ENCODE measurements at regions not wholly inside any gene's neighbourhood (a gene's known extent, or its start where the extent isn't known, plus 50 kb on each side); places are given as distances from the start of the nearest gene placed in this dataset.

DNA sequence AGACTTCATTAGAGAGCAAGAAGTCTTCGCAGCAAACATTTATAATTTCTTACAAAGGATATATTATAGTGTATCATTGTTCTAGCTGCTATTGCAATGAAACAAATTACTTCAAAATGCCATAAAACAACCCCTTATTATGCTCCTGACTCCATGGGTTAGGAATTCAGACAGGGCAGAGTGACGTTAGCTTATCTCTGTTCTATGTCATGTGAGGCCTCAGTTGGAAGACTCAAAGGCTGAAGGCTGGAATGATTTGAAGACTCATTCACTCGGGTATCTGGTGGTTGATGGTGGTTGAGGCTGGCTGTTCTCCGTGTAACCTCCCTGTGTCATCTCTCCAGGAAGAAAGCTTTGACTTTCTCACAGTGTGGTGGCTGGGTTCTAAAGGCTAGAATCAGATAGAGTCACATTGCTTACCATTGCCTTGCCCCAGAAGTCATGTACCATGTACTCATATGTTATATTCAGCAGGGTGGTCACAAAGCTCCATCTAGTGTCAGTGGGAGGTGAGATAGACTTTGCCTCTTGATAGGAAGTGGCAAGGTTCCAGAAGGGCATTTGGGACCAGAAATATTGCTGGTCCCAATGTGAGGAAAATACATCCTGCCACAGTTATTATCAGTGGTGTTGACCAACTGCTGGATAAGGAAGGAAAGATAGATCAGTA lies 226.9 kb downstream of the TMEM38B start:
- DNase-seq: no peak

DNA sequence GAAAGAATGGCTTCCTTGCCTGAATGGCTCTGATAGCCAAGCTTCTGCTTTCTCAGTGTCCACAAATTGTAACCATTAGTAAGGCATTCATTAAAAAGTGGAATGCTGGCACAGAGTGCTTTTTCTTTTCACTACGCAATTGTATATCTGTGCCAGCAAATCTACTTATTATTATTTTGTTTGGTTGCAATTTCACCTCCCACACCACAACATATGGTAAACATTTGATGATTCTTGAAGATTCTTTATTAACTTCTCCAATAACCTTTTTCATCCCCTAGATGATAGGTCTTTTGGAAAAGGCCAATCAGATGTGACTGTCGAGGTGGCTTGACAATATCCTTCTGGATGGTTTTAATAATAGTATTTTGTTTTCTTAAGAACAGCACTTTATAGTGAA lies 234.1 kb downstream of the TMEM38B start:
- no peak for DNase-seq

DNA sequence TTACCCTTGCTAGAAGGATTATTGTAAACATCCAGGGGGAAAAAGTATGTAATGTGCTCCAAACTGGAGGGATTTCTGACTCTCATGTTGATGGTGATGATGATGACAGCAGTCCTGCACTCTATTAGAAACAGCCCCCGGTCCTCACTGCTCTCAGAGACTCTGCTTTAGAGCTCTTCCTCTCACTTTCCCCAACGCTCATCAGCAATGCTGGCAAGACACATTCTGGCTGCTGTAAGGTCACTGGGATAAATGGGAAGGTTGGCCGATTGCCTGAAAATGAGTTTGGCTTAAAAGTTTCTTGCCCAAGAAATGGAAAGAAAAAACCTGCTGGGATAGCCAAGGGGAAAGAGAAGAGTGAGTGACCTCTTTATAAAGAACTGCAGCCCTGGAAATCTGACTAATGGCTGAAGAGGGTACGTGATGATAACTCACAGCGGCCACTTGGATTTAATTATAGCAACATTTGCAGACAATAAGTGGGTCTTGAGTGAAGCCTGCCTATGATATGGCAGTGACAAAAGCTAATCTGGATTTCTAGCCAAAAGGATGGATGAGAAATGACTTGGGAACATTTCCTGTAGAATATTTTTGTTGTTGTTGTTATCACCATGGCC lies 235.8 kb downstream of the TMEM38B start:
- DNase-seq: no peak

DNA sequence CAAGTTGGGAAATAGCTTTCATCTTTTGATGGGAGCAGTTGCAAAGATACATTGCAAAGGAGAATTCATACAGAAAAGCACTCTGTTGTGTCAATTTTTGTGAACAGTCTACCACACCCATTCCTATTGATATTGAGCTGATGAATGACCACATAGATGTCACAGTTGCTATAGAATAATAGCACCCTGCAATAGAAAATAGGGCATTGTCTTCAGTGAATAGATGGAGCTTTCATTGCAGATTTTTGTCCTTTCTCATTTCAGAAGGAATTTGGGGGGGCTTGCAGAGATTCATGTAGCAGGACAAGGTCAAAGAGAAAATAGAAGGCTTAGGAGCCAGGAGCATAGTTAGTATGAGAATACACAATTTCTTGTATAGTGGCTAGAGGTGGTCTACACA lies 237.9 kb downstream of the TMEM38B start:
- DNase-seq: no peak

DNA sequence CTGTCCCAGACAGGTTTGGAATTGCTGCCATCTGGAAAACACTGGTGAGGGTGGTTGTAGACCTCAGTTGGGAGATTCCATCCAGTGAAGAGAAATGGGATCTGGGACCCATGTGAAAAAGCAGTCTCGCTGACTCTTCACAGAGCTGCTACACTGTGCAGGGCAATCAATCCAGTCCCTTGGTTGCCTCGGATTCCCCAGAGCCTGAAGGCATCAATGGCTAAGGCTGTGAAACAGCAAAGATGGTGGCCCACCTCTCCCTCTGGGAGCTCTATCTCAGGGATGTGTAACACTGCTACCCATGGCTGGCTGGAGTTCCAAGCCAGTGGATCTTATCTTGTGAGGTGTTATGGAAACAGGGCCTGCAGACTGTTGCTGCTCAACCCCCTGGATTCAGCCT lies 256.1 kb downstream of the TMEM38B start:
- DNase-seq: no peak

DNA sequence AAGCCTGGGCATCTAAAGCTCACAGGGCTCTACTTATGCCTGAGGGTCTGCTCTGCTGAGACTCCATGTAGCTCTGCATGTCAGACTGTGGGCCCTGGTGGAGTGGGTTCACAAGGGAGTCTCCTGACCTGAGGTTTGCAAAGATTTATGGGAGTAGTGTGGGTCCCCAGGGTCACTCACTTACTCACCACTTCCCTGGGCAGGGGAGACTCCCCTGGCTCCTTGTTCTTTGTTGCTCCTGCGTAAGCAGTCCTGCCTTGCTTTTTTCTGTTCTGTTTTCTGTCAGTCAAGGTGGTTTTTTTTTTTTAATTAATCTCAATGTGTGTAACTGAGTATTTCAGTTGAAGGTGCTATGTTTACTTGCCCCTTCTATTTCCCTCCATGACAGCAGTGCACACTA lies 256.6 kb downstream of the TMEM38B start:
- DNase-seq: no peak

DNA sequence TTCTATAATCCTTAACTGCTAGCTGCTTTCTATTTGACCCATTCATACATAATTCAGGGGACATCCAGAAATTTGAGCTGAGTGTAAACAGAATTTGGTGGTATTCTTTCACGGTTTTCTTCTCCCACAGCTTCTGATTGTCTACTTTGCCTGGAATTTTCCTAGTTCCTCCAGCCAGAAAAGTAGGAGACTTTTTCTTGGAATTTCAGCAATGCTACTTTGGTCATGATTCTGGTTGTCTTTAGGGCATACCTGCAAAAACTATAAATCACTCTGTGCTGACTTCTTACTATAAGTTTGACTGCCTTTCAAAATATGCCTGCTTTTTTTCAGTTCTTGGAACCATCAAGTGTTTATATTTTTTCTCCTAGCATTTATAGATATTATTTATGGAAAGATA lies 260.2 kb downstream of the TMEM38B start:
- DNase-seq: no peak

DNA sequence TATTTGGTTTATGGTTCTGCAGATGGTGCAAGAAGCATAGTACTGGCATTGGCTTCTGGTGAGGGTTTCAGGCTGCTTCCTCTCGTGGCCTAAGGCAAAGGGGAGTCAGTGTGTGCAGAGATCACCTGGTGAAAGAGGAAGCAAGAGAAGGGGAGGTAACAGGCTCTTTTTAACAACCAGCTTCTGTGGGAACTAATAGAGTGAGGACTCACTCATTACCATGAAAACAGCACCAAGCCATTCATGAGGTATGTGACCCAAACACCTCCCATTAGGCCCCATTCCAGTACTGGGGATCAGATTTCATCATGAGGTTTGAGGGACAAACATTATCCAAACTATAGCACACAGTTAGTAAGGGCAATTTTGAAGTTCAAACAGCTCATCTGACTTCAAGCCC lies 263.5 kb downstream of the TMEM38B start:
- no peak for DNase-seq

DNA sequence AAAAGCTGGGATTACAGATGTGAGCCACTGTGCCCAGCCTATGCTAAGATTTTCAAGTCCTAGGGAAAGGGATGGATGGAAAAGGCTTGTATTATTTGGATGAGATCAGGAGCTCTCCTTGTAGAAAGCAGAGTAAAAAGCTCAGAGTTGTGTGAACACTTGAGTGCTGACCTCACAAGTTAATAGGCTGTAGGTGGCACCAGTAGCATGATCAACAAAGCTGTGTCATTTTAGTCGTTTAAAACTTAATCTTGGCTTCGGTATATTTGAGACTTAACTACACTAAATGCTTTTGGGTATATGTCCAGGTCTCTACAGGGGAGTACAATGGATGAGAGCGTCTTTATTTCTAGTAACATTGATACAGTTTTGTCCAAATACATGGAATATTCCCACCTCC lies 264.2 kb downstream of the TMEM38B start:
- DNase-seq: no peak

DNA sequence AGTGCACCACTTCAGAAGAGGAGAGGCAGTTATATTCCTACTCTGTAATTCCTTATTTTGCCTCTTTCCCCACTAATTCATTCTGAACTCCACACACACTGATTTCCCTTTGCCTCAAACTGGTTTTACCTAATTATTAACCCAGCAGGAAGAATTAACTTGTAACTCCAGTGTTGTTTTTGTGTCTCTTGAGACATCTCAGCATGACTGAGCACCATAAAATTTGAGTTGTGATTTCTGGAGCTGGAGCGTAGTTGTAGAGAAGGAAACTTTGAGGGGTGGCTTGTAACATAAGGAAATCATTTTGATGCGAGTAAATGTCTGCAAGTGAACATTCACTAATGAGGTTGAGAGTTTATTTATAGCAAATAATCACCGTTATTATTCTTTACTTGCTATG lies 265.2 kb downstream of the TMEM38B start:
- DNase-seq: no peak

DNA sequence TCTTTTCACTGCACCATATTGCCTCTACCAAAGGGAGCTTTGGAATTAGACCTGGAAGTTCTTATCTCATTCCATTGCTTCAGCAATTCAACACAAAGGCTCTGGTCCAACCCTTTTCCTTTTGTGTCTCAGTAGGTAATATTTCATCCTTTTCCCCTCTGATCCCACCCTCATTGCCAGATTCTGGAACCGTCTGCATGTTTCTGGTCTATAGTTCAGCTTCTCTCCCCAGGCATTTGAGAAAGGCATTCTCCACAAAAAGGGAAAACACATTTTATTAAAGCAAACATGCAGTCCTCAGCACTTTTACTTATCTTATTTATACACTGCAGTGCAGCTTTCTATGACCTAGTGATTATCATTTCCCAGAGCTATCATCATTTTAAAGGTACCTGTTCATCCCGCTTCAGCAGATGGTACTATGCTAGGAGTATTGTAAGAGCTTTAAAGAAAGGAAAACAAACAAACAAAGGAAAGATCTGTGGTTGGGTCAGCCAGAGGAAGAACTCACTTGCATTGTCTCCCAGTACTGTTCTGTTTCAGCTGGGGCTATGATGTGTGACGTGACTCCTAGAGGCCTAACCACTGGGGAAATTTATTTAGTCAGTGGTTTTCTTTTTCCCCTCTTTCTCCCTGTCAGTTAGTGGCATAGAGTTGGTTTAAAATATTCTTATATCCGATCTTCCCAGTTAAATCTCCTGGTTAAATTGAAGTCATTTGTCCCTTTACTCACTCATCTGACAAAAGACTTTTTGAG lies 269.2 kb downstream of the TMEM38B start:
- no peak for DNase-seq

DNA sequence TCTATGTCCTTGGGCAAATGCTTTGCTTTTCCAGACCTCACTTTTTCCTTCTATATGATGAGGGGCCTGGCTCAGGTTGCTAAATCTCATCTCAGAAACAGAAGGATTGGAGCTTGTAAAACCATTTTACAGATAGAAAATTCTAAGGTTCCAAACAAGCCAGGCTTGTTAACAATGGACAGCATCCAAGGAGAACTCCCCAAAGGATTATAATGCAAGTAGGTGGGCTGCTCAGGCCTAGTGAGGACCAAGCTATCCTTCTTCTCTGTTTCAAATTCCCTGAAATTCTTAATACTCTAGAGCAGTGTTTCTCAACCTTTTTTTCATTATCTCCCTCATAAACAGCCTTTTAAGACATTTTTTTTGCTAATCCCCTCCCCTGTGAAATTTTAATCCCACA lies 269.8 kb downstream of the TMEM38B start:
- DNase-seq: no peak

DNA sequence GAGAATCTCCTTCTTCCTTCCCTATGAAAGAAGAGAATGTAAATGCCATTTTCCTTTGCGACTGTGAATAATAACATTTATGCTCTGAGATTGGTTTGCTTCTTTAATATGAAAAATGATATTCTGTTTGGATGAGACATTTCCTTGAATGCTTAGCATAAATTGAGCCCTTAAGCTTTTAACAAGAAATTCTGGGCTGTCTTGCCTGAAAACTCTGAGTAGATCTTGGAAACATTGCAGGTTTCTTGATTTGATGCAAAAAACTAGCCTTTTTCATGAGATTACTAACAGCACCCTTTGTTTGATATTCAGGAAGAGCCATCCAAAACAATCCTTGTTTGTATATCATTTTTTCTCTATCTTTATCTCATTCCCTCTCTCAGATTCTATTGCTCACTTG lies 272.5 kb downstream of the TMEM38B start:
- DNase-seq: no peak

DNA sequence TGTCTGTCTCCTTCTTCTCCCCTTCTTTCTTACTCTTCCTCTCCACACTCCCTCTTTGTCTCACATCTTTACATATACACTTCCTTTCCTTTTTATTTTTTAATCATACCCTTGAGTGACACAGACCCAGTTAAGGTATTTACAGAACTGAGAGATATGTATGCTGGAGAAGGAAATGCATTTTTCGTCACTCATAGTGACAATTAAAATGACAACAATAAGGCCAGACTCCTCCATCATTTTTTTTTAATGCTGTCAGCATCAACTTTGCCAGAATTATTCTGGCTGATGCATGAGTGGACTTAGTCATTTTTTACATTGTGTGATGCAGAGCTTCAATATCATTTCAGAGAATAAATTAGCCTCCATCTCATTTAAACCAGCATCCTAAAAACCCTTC lies 272.9 kb downstream of the TMEM38B start:
- DNase-seq: no peak

DNA sequence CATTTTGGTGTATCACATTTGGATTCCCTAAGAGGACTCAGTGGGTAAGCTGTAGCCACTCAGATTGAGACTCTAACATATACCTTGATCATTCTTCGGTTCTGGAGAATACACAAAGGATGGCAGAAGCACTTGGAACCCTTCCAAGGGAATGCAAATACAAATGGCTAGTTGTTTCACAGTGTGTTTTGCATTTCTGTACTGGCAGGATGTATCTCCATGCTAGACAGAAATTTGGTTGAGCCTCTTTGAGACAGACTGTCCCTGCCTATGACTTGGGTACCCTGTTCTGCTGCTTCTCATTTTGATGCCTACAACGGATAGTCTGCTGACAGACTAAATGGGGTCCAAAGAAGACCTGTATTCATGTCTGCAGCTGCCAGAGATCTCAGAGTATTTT lies 273.5 kb downstream of the TMEM38B start:
- DNase-seq: no peak

DNA sequence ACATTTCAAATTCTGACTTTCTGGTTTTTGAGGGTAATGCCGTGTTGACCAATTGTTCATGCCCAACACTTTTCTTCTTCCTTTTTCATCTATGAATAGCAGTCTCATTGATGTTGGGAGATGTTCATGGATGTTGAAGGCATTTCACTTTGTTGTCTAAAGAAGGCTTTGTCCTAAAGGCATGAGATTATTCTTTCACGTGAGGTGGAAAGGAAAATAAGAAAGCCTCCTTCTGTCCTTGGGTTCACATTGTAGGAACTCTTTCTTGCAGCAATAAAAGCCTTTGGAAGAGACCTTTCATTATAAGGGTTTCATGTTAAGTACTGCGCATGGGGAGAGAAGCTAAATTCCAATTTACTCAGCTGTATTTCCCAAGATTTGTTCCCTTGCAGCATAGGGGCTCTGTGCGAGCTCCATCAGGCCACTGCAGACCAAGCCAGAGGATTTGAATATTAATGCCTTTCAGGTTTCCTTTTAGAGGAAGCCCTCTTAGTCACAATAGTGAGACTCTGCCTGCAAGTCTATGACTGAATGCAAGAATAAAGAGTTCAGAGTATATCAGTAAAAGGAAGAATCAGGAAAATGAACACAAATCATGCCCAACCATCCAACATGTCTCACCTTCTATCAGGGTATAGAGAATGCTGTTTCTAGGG lies 274.6 kb downstream of the TMEM38B start:
- no peak for DNase-seq

DNA sequence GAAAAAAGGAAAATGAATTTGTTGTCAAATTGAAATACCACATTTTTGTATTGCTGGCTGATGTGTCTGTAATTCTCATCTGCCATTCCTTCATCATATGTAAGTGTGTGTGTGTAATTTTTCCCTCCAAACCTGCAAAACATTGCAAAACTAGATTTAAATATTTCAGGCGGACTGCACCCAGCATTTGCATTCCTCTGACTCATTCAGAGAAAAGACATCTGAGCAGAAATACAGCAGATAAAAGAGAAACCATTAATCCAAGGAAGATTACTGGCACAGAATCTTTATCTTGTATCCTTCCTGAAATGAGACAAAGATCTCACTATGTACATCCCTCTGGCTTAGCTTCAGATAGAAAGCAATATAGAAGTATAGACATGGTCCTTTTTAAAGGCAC lies 275.3 kb downstream of the TMEM38B start:
- no peak for DNase-seq

DNA sequence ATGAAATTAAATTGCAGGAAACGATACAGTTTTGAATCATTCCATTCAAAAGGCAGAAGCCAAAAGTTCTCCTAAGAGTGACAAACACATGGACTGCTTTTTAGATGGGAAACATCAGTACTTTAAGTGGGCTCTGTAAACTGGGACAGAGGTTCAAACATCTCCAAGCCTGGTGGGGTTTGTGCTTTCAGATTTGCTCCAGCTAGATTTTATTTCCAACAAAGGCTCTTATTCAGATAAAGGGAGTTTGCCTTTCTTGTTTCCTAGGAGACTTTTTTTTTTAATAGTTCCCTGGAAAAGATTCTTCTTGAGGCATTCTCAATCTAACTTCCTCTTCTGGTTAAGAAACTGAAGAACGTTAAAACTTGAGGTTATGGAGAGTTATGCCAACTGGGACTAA lies 277.6 kb downstream of the TMEM38B start:
- DNase-seq: no peak

DNA sequence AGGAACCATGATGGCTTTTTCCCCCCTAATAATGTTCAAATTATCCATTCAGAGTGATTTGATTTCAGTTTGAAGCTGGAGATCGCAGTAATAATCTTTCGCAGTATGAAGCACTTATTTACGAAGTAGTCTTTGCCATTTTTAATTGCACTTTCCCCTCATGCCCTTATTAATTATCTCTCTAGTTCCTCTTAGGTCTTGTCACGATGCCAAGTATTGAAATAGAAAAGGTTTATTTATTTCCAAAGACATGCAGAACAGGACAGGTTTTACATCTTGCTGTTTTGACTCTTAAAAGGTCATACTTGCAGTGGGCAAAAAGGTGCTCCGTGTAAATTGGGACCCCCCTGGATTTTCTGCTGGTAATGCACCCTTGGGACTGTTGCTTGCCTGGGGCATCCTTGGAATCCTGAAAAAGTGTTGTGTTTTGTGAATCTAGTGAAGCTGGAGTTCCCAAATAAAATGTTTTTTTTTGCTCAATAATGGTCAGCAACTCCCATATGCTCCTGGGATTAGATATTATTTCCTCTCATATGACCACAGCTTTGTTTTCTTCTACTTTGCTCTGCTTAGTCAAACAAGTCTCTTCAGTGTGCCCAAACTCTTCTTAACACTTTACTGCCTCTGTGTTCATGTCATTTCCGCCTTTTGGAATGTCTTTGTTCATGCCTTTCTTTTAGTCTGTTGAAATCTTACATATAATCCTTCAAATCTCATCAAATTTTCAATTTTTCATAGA lies 278.3 kb downstream of the TMEM38B start:
- DNase-seq: no peak

DNA sequence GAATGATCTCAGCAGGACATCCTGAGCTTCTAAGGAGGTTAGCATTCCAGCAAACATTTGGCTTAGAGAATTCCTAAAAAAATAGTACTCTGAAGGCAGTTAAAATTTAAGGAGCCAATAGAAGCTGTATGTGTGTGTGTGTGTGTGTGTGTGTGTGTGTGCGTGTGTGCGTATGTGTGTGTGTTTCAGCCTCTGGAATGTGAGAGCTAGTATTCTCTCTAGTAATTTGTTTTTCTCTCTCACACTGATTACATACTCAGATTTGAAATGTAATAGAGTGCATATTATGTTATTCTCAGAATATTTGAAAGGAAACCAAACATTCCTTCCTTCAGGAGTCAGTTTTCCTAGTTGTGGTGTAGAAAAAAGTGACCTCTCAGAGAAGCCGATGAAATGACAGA lies 279.6 kb downstream of the TMEM38B start:
- DNase-seq: no peak

DNA sequence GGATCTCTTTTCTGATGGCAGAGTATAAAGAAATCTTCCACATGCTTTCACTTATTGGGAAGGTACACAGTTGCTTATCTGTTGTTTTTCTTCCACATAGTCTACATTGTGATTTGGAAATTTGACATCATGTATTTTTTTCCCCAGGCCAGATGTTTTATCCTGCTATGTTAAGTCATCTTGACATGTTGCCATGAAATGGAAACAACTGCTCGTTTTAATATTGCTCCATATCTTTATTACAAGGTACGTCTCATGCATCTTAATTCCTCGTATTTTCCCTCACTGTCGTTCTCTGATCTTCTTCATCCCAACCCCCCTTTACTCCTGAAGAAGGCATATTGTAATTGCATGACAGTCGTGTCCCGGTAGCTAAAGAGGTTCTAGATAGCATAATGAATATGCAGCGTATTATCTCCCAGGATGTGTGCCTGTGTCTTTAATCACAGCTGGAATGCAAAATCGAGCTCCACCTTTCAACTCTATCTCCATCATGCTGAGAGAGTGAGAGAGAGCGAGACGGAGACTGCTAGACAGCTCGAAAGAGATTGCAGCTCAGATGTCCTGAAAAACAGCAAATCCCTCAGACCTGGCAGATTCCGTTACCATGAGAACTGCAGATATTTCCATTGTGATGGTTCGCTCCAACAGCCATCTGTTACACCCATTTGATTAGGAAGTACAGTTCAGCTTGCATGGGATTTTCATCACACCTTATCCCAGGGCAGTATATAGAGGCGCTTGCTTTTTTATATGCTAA lies 281.7 kb downstream of the TMEM38B start:
- DNase-seq: no peak

DNA sequence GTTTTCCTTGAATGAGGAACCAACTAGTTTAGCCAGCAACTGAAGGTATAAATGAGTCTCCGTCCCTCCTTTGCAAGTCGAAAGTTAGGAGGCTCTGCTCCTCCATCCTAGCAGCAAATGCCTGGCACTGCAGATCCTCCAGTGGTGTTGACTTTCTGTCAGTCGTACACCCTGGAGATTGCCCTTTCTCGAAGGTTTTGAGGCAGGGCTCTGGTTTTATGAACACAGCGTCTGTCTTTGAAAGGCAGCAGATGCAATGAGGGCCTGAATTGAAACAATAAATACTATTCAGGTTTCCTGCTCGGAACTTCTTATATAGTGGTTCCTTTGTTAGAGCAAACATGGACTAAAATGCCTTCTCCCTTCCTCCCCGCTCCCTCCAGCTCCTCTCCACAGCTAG lies 284.0 kb downstream of the TMEM38B start:
- no peak for DNase-seq
